Activated CD4-positive, CD25-positive, alpha-beta regulatory T cell (primary cell): ENCODE measurements at regions not wholly inside any gene's neighbourhood (a gene's known extent, or its start where the extent isn't known, plus 50 kb on each side); places are given as distances from the start of the nearest gene placed in this dataset.
A peak's percentile ranks its signal among the peaks of the same experiment; 100 is the strongest.
"Not testable (repeated sequence)": the region's sequence is repeated elsewhere in the genome, so short reads cannot be mapped to it uniquely, and the experiment has no call there.

Source experiments
- DNase-seq, 4 experiments: peaks; one replicate each; lab custom pipeline; 2025; lab: John Stamatoyannopoulos, UW

GRCh38 chr20:4635781-4636180 lies 50.5 kb upstream of the PRNP start:
- DNase-seq = no peak

- DNase-seq = no peak
Measured at GRCh38 chr20:4635342-4635741, 50.9 kb upstream of the PRNP start.

- no peak for DNase-seq
Measured at GRCh38 chr20:4633780-4634179, 52.5 kb upstream of the PRNP start.

- no peak for DNase-seq
Measured at GRCh38 chr20:4633379-4633778, 52.9 kb upstream of the PRNP start.

- no peak for DNase-seq
Measured at GRCh38 chr20:4632876-4633275, 53.4 kb upstream of the PRNP start.

- no peak for DNase-seq
Measured at GRCh38 chr20:4626228-4626627, 60.0 kb upstream of the PRNP start.

GRCh38 chr20:4625687-4626086 lies 60.6 kb upstream of the PRNP start:
- no peak for DNase-seq

GRCh38 chr20:4624675-4625336 lies 61.5 kb upstream of the PRNP start:
- DNase-seq = not testable (repeated sequence)

GRCh38 chr20:4619144-4619543 lies 67.1 kb upstream of the PRNP start:
- not testable (repeated sequence) for DNase-seq

- DNase-seq = no peak
Measured at GRCh38 chr20:4617484-4617883, 68.8 kb upstream of the PRNP start.

- no peak for DNase-seq
Measured at GRCh38 chr20:4617019-4617418, 69.2 kb upstream of the PRNP start.

GRCh38 chr20:4613718-4614620 lies 72.3 kb upstream of the PRNP start:
- DNase-seq = peak; percentile 37 to 52 (median 43)

GRCh38 chr20:4613184-4613583 lies 73.1 kb upstream of the PRNP start:
- no peak for DNase-seq

GRCh38 chr20:4610871-4611270 lies 75.4 kb upstream of the PRNP start:
- DNase-seq = no peak

GRCh38 chr20:4609511-4609910 lies 76.7 kb upstream of the PRNP start:
- no peak for DNase-seq

GRCh38 chr20:4608861-4609260 lies 77.4 kb upstream of the PRNP start:
- DNase-seq = no peak

GRCh38 chr20:4607287-4607713 lies 79.0 kb upstream of the PRNP start:
- DNase-seq = peak; percentile 5 to 17 (median 10)

GRCh38 chr20:4606051-4606450 lies 80.2 kb upstream of the PRNP start:
- no peak for DNase-seq

- no peak for DNase-seq
Measured at GRCh38 chr20:4605166-4605565, 81.1 kb upstream of the PRNP start.

GRCh38 chr20:4604580-4604979 lies 81.7 kb upstream of the PRNP start:
- no peak for DNase-seq

GRCh38 chr20:4603724-4604123 lies 82.5 kb upstream of the PRNP start:
- DNase-seq = no peak

GRCh38 chr20:4602297-4602631 lies 84.0 kb upstream of the PRNP start:
- DNase-seq = no peak

GRCh38 chr20:4601630-4602296 lies 84.5 kb upstream of the PRNP start:
- no peak for DNase-seq
